NCI-H2107 (cell line): ENCODE measurements at regions not wholly inside any gene's neighbourhood (a gene's known extent, or its start where the extent isn't known, plus 50 kb on each side); places are given as distances from the start of the nearest gene placed in this dataset.
A peak's percentile ranks its signal among the peaks of the same experiment; 100 is the strongest.

Experiments
- DNase-seq: peaks from one replicate; lab custom pipeline; 2025; lab: John Stamatoyannopoulos, UW

- no peak for DNase-seq
Measured at GRCh38 chr22:22395245-22395644, 113.3 kb downstream of the ZNF280B start.

- DNase-seq: no peak
Measured at GRCh38 chr22:22396741-22397291, 111.7 kb downstream of the ZNF280B start.

- DNase-seq: no peak
Measured at GRCh38 chr22:22397292-22397870, 111.2 kb downstream of the ZNF280B start.

GRCh38 chr22:22397875-22398524 is 110.5 kb downstream of the ZNF280B start:
- DNase-seq: no peak

- no peak for DNase-seq
Measured at GRCh38 chr22:22398530-22399327, 109.8 kb downstream of the ZNF280B start.

GRCh38 chr22:22400099-22400498 is 108.4 kb downstream of the ZNF280B start:
- DNase-seq: no peak

GRCh38 chr22:22400964-22401363 is 107.6 kb downstream of the ZNF280B start:
- no peak for DNase-seq

GRCh38 chr22:22401381-22401780 is 107.2 kb downstream of the ZNF280B start:
- DNase-seq: no peak

GRCh38 chr22:22403306-22403705 is 105.2 kb downstream of the ZNF280B start:
- no peak for DNase-seq

- no peak for DNase-seq
Measured at GRCh38 chr22:22403771-22404170, 104.8 kb downstream of the ZNF280B start.

- DNase-seq: no peak
Measured at GRCh38 chr22:22404598-22405284, 103.8 kb downstream of the ZNF280B start.

- no peak for DNase-seq
Measured at GRCh38 chr22:22406445-22407027, 102.0 kb downstream of the ZNF280B start.

- no peak for DNase-seq
Measured at GRCh38 chr22:22407061-22407460, 101.5 kb downstream of the ZNF280B start.

GRCh38 chr22:22408269-22408668 is 100.3 kb downstream of the ZNF280B start:
- DNase-seq: no peak

- peak; percentile 15 for DNase-seq
Measured at GRCh38 chr22:22408731-22409696, 99.5 kb downstream of the ZNF280B start.

- DNase-seq: peak; percentile 6
Measured at GRCh38 chr22:22410121-22410520, 98.4 kb downstream of the ZNF280B start.

- DNase-seq: no peak
Measured at GRCh38 chr22:22410677-22411076, 97.9 kb downstream of the ZNF280B start.

GRCh38 chr22:22414266-22414665 is 94.3 kb downstream of the ZNF280B start:
- DNase-seq: no peak

GRCh38 chr22:22417495-22418162 is 90.9 kb downstream of the ZNF280B start:
- no peak for DNase-seq

GRCh38 chr22:22418163-22418549 is 90.4 kb downstream of the ZNF280B start:
- no peak for DNase-seq
